ENCODE measurements at regions not wholly inside any gene's neighbourhood (a gene's known extent, or its start where the extent isn't known, plus 50 kb on each side); places are given as distances from the start of the nearest gene placed in this dataset.

DNA sequence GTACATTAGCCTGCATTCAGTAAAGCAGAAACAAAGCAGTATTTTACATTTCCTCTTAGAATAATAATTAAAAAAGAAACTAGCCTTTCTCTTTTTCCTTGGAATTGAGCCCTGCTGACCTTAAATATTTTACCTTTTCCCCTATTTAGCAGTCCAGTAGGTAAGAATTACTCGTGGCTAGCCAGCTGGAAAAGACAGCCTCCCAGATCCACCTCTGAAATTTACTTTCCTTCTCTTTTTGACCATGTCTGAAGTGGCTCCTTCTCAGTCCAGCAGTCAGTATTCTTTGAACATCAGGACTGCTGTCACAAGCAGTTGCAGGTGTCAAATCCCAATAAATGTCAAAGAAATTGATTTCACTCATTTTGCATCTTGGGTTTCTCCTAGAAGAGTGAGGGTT is 311.5 kb upstream of the DCBLD2 start:
- H3K4me1 ChIP-seq (ENCODE audit: insufficient read depth, low read length), result no peaks in the 10 kb centered on the region
- no peak overlapping the region for H4K91ac ChIP-seq (ENCODE audit: insufficient read length, low read depth, low read length)
- no peak overlapping the region for H3K23ac ChIP-seq (ENCODE audit: insufficient read length, low read depth, low read length)
- no peak overlapping the region for H3K14ac ChIP-seq (ENCODE audit: insufficient read depth, low read length)
- H3K27ac Mint-ChIP-seq, result no peak overlapping the region
- no peaks in the 10 kb centered on the region for H3K27me3 ChIP-seq (ENCODE audit: insufficient read depth, low read length)
- DNase-seq, result no peak
- no peak overlapping the region for H4K8ac ChIP-seq (replicated peaks; ENCODE audit: insufficient read length, low read depth, low read length)
- H3K9me3 ChIP-seq (ENCODE audit: control insufficient read depth, low read depth, low read length), result no peaks in the 10 kb centered on the region
- H2AK5ac ChIP-seq (ENCODE audit: insufficient read length, low read length), result no peak overlapping the region
- H3T11ph ChIP-seq (ENCODE audit: low read length), result no peak overlapping the region
- no peaks in the 10 kb centered on the region for H3K79me1 ChIP-seq (ENCODE audit: insufficient read depth, low read depth, low read length, poor library complexity, severe bottlenecking)
- H3K27me3 Mint-ChIP-seq (ENCODE audit: low read depth), result no peaks in the 10 kb centered on the region
- no peak overlapping the region for H3K27ac ChIP-seq (ENCODE audit: insufficient read length, low read depth, low read length)
- no peak overlapping the region for H3K9ac ChIP-seq (ENCODE audit: extremely low read depth, insufficient read length, low read length)
- no peaks in the 10 kb centered on the region for H3K23me2 ChIP-seq (ENCODE audit: insufficient read length, low read depth, low read length, poor library complexity, severe bottlenecking)
- H2AFZ ChIP-seq (ENCODE audit: low read length), result no peak overlapping the region
- no peak overlapping the region for H2BK5ac ChIP-seq (ENCODE audit: insufficient read length, low read length)
- no peaks in the 10 kb centered on the region for H3K79me2 ChIP-seq (ENCODE audit: insufficient read depth, low read length)
- H4K5ac ChIP-seq (ENCODE audit: insufficient read length, low read depth, low read length), result no peak overlapping the region
- H2BK20ac ChIP-seq (ENCODE audit: low read depth, low read length, poor library complexity, severe bottlenecking), result no peak overlapping the region
- H2BK120ac ChIP-seq (ENCODE audit: low read depth, low read length, poor library complexity, severe bottlenecking), result no peak overlapping the region
- H3K9me3 Mint-ChIP-seq, result peaks cover 0 to 5% of the 10 kb centered on the region in 2 experiments; a peak in 2 of 5 replicates
- no peak overlapping the region for H3K4me3 Mint-ChIP-seq
- H3K36me3 Mint-ChIP-seq (ENCODE audit: insufficient read depth in 1 of 3, low read depth in 3 of 3), result 0 out of 7 replicates have a peak, but pooled peaks cover 0 to 7% (median 0%) of the 10 kb centered on the region in 3 experiments
- H3K18ac ChIP-seq (ENCODE audit: insufficient read length, low read depth, low read length), result no peak overlapping the region
- WGBS (ENCODE audit: extremely low coverage, insufficient read length, low lambda C conversion rate), result no CpG with 5 or more reads among the region's 1 CpG
- TF ChIP-seq, protein P1, sequence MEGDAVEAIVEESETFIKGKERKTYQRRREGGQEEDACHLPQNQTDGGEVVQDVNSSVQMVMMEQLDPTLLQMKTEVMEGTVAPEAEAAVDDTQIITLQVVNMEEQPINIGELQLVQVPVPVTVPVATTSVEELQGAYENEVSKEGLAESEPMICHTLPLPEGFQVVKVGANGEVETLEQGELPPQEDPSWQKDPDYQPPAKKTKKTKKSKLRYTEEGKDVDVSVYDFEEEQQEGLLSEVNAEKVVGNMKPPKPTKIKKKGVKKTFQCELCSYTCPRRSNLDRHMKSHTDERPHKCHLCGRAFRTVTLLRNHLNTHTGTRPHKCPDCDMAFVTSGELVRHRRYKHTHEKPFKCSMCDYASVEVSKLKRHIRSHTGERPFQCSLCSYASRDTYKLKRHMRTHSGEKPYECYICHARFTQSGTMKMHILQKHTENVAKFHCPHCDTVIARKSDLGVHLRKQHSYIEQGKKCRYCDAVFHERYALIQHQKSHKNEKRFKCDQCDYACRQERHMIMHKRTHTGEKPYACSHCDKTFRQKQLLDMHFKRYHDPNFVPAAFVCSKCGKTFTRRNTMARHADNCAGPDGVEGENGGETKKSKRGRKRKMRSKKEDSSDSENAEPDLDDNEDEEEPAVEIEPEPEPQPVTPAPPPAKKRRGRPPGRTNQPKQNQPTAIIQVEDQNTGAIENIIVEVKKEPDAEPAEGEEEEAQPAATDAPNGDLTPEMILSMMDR (conservative IDR thresholded peaks at IDR 0.05), result no peak
- H2BK12ac ChIP-seq (ENCODE audit: insufficient read length, low read depth, low read length), result no peak overlapping the region
- no peak overlapping the region for H3K4ac ChIP-seq (ENCODE audit: low read depth, low read length)
- H3K4me2 ChIP-seq (ENCODE audit: insufficient read depth, insufficient read length, low read length), result no peak overlapping the region
- no peaks in the 10 kb centered on the region for H4K20me1 ChIP-seq (ENCODE audit: control insufficient read depth, insufficient read depth, insufficient read length)
- no peak overlapping the region for H3K56ac ChIP-seq (ENCODE audit: insufficient read length, low read depth, low read length)
- peaks cover 0 to 3% of the 10 kb centered on the region in 2 experiments; a peak in 2 of 4 replicates for H3K4me1 Mint-ChIP-seq
- no peak overlapping the region for H2BK15ac ChIP-seq (ENCODE audit: low read depth, low read length)
